Liver (tissue), 3 donors: ENCODE measurements at regions not wholly inside any gene's neighbourhood (a gene's known extent, or its start where the extent isn't known, plus 50 kb on each side); places are given as distances from the start of the nearest gene placed in this dataset.

Source experiments
- RAD21 ChIP-seq, 2 donors: IDR thresholded peaks; 2 replicates each; pipeline ENCODE4 v1.6.1; 2016; ENCODE audit warnings: antibody characterized with exemption in 2 of 2, mild to moderate bottlenecking in 2 of 2
- YY1 ChIP-seq: IDR thresholded peaks from 2 replicates; pipeline ENCODE4 v1.6.1; 2016; ENCODE audit warnings: antibody characterized with exemption, mild to moderate bottlenecking
- TF ChIP-seq, protein P1 (sequence below): fragments of 150-350 bp; IDR thresholded peaks from 2 replicates; pipeline ENCODE4 v1.5.1; 2017; ENCODE audit warnings: improper control_type of control experiment, low read depth, low read length; ENCODE audit not compliant: missing input control
- TF ChIP-seq, protein P2 (sequence below): IDR thresholded peaks from 2 replicates; pipeline ENCODE4 v1.6.1; 2016; ENCODE audit warnings: antibody characterized with exemption, mild to moderate bottlenecking
- TF ChIP-seq, protein P3 (sequence below): IDR thresholded peaks from 2 replicates; pipeline ENCODE4 v1.6.1; 2016; ENCODE audit warnings: antibody characterized with exemption
- TF ChIP-seq, protein P4 (sequence below): IDR thresholded peaks from 2 replicates; pipeline ENCODE4 v1.6.1; 2016; ENCODE audit warnings: antibody characterized with exemption
- donor health status: healthy.
- donor health status: healthy.

DNA sequence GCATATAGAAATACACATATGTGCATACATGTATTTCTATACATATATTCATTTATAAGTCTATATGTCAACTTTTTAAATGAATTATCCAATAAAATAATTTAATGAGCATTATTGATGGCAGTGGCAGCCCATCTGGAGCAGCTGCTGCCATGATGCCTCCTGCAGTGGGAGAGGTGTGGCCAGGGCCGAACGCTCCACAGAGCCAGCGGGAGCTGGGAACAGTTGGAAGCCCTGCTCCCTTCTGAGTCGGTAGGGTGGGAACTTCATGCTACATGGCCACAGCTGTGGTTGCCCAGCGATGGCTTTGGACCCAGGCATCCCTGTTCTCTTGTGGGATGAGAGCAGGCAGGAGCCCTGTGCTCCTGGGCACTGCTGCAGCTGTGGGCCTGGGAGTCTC is 812.4 kb upstream of the CTNND2 start:
- TF ChIP-seq, protein P1, sequence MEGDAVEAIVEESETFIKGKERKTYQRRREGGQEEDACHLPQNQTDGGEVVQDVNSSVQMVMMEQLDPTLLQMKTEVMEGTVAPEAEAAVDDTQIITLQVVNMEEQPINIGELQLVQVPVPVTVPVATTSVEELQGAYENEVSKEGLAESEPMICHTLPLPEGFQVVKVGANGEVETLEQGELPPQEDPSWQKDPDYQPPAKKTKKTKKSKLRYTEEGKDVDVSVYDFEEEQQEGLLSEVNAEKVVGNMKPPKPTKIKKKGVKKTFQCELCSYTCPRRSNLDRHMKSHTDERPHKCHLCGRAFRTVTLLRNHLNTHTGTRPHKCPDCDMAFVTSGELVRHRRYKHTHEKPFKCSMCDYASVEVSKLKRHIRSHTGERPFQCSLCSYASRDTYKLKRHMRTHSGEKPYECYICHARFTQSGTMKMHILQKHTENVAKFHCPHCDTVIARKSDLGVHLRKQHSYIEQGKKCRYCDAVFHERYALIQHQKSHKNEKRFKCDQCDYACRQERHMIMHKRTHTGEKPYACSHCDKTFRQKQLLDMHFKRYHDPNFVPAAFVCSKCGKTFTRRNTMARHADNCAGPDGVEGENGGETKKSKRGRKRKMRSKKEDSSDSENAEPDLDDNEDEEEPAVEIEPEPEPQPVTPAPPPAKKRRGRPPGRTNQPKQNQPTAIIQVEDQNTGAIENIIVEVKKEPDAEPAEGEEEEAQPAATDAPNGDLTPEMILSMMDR: no peak
- TF ChIP-seq, protein P2, sequence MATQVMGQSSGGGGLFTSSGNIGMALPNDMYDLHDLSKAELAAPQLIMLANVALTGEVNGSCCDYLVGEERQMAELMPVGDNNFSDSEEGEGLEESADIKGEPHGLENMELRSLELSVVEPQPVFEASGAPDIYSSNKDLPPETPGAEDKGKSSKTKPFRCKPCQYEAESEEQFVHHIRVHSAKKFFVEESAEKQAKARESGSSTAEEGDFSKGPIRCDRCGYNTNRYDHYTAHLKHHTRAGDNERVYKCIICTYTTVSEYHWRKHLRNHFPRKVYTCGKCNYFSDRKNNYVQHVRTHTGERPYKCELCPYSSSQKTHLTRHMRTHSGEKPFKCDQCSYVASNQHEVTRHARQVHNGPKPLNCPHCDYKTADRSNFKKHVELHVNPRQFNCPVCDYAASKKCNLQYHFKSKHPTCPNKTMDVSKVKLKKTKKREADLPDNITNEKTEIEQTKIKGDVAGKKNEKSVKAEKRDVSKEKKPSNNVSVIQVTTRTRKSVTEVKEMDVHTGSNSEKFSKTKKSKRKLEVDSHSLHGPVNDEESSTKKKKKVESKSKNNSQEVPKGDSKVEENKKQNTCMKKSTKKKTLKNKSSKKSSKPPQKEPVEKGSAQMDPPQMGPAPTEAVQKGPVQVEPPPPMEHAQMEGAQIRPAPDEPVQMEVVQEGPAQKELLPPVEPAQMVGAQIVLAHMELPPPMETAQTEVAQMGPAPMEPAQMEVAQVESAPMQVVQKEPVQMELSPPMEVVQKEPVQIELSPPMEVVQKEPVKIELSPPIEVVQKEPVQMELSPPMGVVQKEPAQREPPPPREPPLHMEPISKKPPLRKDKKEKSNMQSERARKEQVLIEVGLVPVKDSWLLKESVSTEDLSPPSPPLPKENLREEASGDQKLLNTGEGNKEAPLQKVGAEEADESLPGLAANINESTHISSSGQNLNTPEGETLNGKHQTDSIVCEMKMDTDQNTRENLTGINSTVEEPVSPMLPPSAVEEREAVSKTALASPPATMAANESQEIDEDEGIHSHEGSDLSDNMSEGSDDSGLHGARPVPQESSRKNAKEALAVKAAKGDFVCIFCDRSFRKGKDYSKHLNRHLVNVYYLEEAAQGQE: no peak
- no peak for TF ChIP-seq RAD21 (IDR thresholded peaks at IDR 0.05)
- TF ChIP-seq, protein P3, sequence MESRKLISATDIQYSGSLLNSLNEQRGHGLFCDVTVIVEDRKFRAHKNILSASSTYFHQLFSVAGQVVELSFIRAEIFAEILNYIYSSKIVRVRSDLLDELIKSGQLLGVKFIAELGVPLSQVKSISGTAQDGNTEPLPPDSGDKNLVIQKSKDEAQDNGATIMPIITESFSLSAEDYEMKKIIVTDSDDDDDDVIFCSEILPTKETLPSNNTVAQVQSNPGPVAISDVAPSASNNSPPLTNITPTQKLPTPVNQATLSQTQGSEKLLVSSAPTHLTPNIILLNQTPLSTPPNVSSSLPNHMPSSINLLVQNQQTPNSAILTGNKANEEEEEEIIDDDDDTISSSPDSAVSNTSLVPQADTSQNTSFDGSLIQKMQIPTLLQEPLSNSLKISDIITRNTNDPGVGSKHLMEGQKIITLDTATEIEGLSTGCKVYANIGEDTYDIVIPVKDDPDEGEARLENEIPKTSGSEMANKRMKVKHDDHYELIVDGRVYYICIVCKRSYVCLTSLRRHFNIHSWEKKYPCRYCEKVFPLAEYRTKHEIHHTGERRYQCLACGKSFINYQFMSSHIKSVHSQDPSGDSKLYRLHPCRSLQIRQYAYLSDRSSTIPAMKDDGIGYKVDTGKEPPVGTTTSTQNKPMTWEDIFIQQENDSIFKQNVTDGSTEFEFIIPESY: no peak
- no peak for TF ChIP-seq YY1
- TF ChIP-seq, protein P4, sequence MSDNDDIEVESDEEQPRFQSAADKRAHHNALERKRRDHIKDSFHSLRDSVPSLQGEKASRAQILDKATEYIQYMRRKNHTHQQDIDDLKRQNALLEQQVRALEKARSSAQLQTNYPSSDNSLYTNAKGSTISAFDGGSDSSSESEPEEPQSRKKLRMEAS: no peak
